GM21367 (cell line): ENCODE measurements at regions not wholly inside any gene's neighbourhood (a gene's known extent, or its start where the extent isn't known, plus 50 kb on each side); places are given as distances from the start of the nearest gene placed in this dataset.

Experiments used
- ATAC-seq: cut with Tn5 transposase; IDR thresholded peaks from one replicate; pipeline ENCODE4 v1.9.1; 2021; ENCODE audit not compliant: unreplicated experiment

- ATAC-seq: no peak
Observed at GRCh38 chr2:173629076-173629475, 274.4 kb downstream of the CDCA7 start.

- ATAC-seq: no peak
Observed at GRCh38 chr2:173630425-173631126, 275.9 kb downstream of the CDCA7 start.

- no peak for ATAC-seq
Observed at GRCh38 chr2:173631127-173631460, 276.4 kb downstream of the CDCA7 start.

- no peak for ATAC-seq
Observed at GRCh38 chr2:173644146-173644545, 289.5 kb downstream of the CDCA7 start.

DNA sequence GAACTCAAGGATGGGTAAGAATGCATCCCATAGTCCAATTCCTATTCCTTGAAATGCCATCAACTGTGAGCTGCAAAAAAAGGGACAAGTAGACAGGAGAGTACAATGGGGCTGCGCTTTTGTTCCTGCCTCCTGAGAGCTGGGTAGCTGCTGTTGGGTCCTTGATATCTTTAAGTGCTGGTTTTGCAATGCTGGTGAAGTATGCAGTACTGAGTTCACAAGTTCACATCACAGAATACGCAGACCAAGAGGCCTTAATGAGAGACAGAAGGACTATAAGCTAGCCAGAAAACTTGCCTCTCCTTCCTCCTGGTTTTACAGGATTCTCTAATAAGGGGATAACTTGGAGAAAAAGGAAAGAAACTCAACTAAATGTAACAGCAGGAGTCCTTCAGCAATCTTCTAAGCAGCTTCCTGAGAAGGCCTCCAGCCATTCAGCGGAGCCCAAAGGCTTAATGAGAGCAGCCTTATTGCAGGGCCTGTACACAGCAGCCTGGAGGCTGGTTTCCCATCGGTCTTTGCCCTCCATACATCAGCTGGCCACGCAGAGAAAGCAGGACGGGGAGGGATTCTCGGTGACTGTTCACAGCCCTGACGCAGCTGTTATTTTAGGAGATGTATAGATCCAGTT is 293.1 kb downstream of the CDCA7 start:
- ATAC-seq: no peak

DNA sequence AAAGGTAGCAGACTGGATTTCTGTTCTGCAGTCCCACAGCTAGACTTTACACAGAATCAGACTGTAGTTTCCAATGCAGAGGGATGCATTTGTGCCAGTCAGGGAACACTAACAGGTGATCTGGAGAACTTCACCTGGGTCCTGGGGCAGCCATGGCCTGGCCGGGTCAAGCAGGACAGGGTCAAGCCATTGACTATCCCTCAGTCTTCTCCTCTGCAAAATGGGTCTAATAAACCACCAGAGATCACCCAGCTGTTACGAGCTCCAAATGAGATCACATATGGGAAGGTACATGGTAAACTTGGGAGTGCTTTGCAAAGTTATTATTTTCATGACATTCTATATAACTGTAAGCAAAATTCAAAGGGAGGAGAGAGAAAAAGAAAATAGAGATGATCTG is 294.1 kb downstream of the CDCA7 start:
- ATAC-seq: no peak

GRCh38 chr2:173649527-173650219 is 295.0 kb downstream of the CDCA7 start:
- no peak for ATAC-seq

- no peak for ATAC-seq
Observed at GRCh38 chr2:173651891-173652290, 297.2 kb downstream of the CDCA7 start.

GRCh38 chr2:173652311-173652710 is 297.6 kb downstream of the CDCA7 start:
- ATAC-seq: no peak

DNA sequence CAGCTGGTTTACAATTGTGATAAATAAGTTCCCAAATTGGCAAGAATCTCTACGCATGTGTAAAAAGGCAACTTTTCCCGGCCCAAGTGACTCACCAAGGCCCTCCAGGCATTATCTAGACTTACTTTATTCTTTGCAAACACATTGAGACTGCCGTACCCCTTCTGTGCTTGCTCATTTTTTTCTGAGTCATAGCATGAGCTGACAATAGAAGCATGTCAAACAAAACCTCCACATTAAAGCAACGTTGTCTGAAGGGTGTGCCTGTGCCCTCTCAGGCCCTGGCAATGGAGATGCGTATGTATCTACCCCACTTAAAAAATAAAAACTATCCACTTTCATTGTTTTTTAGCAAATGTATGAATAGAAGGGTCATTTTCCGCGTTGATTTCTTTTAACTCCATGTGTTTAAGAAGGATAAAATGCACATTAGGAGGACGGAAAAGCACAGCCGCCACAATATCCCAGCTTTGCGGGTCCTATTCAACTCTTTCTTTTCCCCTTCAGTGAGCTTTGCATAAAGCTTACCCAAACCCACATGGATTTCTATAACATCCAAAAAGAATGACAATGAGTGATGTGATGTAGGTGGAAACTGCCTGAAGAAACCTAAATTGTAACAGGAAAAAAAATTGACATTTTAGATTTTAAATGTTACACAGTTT is 298.2 kb downstream of the CDCA7 start:
- no peak for ATAC-seq

DNA sequence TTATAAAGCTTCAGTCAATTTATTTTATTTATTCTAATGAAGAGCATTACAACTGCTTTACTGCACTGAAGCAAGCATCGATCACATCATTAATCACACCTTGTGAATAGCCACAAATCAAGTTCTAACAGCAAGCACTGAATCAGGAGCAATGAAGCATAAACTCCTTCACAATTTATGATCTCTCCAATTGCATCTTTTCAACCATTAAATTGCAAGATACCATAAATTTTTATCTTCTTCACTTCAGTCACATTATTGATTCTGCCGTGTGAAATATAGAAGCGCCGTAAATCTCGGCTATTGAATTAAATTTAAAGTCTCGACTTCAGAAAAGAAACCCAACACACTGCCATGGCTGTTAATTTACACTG is 298.7 kb downstream of the CDCA7 start:
- no peak for ATAC-seq

DNA sequence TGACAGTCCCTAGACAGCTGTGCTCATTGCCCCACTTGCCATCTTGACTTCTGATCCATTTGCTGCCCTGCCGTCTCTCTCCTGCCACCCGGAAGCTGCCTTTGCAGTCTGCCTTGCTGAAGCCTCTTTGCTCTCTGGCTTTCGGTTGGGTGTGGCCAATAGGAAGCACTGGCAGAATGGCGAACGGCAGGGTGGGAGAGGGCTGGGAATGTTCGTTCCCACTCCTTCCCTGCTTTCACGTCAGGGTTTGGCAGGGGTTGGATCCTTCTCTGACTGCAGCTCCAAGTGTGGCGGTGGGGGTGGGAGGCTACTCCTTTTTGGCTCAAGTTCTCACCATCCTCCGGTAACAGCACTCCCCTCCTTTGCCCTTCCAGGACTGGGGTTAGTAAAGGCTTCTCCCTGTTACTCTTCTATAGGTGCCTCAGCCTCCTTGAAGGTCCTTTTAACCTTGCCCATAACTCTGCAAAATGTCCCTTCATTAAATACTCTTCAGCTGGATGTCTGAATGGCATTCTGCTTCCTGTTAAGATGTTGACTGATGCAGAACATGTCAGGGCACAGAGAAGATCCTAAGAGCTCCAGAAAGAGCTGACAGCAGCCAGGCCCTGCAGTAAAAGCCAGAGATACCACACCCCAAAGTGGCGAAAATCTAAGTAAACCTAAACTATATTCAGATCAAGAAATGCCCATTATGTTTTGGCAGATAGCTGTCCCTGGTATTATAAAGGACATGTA is 299.7 kb downstream of the CDCA7 start:
- ATAC-seq: no peak

DNA sequence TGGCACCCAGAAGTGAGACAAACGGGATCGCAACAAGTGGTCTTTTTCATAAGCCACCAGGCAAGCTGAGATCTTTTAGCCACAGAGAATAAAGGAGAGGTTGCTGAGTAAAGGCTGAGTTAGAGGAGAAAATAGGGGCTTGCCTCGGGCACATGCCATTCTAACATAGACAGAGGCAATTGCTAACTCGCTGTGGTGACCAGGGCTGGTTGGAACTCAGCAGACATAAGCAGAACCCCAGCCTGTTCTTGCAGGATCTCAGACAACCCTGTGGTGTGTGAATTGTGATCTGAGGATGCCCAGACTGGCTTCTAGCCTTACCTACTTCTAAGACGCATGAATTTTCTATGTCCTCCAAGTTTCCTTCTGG is 300.2 kb downstream of the CDCA7 start:
- no peak for ATAC-seq

- ATAC-seq: no peak
Observed at GRCh38 chr2:173656086-173656485, 301.4 kb downstream of the CDCA7 start.

DNA sequence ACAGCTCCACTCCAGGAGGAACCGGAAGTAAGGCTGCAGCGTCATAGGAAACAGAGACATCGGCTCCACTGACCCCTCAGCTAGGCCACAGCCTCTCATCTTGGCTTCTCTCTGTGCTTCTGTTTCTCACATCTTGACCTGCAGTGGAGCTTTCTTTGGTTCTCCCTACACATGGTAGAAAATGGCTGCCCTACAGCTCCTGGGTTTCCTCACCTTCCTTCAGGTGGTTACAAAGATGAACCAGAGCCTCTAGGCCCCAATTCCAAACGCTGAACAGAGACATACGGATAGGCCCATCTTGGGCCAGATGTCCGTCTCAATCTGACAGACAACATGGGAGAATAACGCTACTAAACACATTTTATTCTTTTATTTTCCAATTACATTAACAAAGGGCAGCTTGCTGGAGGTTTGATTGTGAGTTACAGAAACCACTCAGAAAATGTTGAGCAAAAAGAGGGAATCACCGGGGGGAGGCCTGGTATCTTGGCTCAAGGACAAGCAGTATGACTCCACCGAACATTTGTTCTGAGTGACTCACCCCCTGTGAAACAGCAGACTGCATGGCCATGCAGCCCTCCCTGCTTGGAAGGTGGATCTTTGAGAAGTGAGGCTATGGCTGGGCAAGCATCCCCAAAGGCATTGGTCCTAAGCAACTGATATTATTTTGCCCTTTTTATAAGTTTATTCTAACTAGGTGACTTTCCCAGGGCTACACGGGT is 303.5 kb downstream of the CDCA7 start:
- no peak for ATAC-seq

DNA sequence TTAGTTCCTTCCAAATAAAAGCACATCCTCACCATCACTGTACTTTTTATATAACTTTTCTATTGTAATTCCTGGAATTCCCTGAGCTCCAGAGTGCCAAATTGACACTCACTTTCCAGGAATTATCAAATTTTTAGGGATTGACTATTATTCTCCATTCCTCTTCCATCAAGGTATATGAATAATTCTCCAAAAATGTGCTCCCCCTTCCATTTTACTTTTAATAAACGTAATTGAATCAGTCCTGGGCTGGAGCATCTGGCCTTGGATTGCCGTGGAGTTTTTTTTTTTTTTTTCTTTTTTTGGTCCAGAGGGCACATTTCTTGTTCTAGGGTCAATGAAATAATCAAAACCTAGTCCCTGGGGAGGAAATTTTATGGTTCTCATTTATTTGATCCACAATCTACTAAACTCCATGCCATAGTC is 304.3 kb downstream of the CDCA7 start:
- ATAC-seq: no peak

GRCh38 chr2:173659509-173659908 is 304.8 kb downstream of the CDCA7 start:
- no peak for ATAC-seq

DNA sequence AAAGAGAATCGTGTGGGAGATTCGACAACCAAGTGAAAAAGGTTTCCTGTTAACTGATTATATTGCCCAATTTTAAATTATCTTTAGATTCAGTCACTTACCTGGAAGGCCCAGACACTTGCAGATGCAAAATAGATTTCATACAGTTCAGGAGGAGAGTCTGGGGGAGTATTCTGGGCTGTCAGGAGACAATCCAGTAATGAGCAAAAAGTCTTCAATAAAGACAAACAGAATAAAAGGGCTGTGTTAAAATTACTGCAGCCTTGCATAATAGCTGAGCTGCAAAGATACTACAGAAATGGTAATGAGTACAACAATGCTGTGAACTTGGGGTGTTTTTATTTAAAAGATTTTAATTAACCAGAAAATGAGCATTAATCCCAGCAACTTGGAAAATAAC is 303.6 kb downstream of the SP3 start:
- no peak for ATAC-seq

DNA sequence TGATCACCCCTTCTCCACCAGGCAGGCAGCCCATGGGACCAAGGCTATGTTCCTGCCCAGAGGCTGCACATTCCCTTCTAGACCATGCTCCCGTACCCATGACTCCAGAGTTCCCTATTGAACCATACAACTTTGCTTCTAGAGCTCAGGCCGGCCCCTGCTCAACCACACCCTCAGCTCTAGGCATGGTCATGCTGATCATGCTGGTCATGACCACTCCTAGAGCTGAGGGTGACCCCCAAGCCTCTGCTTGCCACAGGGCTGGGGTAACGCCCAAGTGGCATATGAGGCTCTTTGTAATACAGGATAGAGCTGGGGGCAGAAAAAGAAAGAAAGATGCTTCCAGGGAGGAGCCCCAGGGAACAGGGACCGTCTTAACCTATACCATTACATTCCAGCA is 301.8 kb downstream of the SP3 start:
- no peak for ATAC-seq

GRCh38 chr2:173663835-173664512 is 301.2 kb downstream of the SP3 start:
- ATAC-seq: no peak
